H9 (cell line): ENCODE measurements at regions not wholly inside any gene's neighbourhood (a gene's known extent, or its start where the extent isn't known, plus 50 kb on each side); places are given as distances from the start of the nearest gene placed in this dataset.

Experiments used
- DNase-seq: peaks from one replicate; pipeline ENCODE4 v3.0.0-alpha.2; 2017
- H2AFZ ChIP-seq: one replicate; pipeline ENCODE4 v1.6.1; 2013; ENCODE audit warnings: mild to moderate bottlenecking, low read length, control low read depth, moderate library complexity
- H2AK5ac ChIP-seq: 2 replicates; pipeline ENCODE4 v1.6.1; 2013; ENCODE audit warnings: low read length, control low read depth, mixed read lengths; ENCODE audit not compliant: insufficient read length
- H2BK120ac ChIP-seq: one replicate; pipeline ENCODE4 v1.6.1; 2013; ENCODE audit warnings: low read depth, mild to moderate bottlenecking, low read length, control low read depth, inconsistent platforms; ENCODE audit not compliant: poor library complexity, severe bottlenecking
- H2BK12ac ChIP-seq: 2 replicates; pipeline ENCODE4 v1.6.1; 2013; ENCODE audit warnings: low read length, control low read depth, mixed read lengths, low read depth; ENCODE audit not compliant: insufficient read length
- H2BK15ac ChIP-seq: 2 replicates; pipeline ENCODE4 v1.6.1; 2013; ENCODE audit warnings: low read depth, low read length, control low read depth
- H2BK20ac ChIP-seq: one replicate; pipeline ENCODE4 v1.6.1; 2013; ENCODE audit warnings: low read depth, mild to moderate bottlenecking, low read length, control low read depth, inconsistent platforms; ENCODE audit not compliant: poor library complexity, severe bottlenecking
- H2BK5ac ChIP-seq: 2 replicates; pipeline ENCODE4 v1.6.1; 2013; ENCODE audit warnings: low read length, control low read depth, mixed read lengths; ENCODE audit not compliant: insufficient read length
- H3K14ac ChIP-seq: 2 replicates; pipeline ENCODE4 v1.6.1; 2013; ENCODE audit warnings: low read length, control low read depth; ENCODE audit not compliant: insufficient read depth
- H3K18ac ChIP-seq: 2 replicates; pipeline ENCODE4 v1.6.1; 2013; ENCODE audit warnings: low read depth, mild to moderate bottlenecking, mixed read lengths, low read length, control low read depth; ENCODE audit not compliant: insufficient read length
- H3K23ac ChIP-seq: 2 replicates; pipeline ENCODE4 v1.6.1; 2013; ENCODE audit warnings: low read length, control low read depth, mixed read lengths, low read depth; ENCODE audit not compliant: insufficient read length
- H3K23me2 ChIP-seq: 2 replicates; pipeline ENCODE4 v1.6.1; 2013; ENCODE audit warnings: low read depth, mild to moderate bottlenecking, mixed read lengths, low read length, control low read depth; ENCODE audit not compliant: insufficient read length, poor library complexity, severe bottlenecking
- H3K27ac ChIP-seq: 2 replicates; pipeline ENCODE4 v1.5.1; 2013; ENCODE audit warnings: low read length, control low read depth, mixed read lengths, low read depth; ENCODE audit not compliant: insufficient read length
- H3K27me3 ChIP-seq: 2 replicates; pipeline ENCODE4 v1.6.1; 2013; ENCODE audit warnings: low read length, control low read depth, inconsistent platforms; ENCODE audit not compliant: insufficient read depth
- H3K4ac ChIP-seq: 2 replicates; pipeline ENCODE4 v1.6.1; 2013; ENCODE audit warnings: low read depth, mild to moderate bottlenecking, control low read depth, inconsistent platforms, low read length, moderate library complexity
- H3K4me1 ChIP-seq: 2 replicates; pipeline ENCODE4 v1.6.1; 2013; ENCODE audit warnings: low read length, control low read depth, inconsistent platforms; ENCODE audit not compliant: insufficient read depth
- H3K4me2 ChIP-seq: 2 replicates; pipeline ENCODE4 v1.6.1; 2013; ENCODE audit warnings: low read length, control low read depth, mixed read lengths; ENCODE audit not compliant: insufficient read length, insufficient read depth
- H3K56ac ChIP-seq: 2 replicates; pipeline ENCODE4 v1.6.1; 2013; ENCODE audit warnings: low read depth, mild to moderate bottlenecking, mixed read lengths, low read length, control low read depth; ENCODE audit not compliant: insufficient read length
- H3K79me1 ChIP-seq: 2 replicates; pipeline ENCODE4 v1.6.1; 2013; ENCODE audit warnings: low read depth, mild to moderate bottlenecking, moderate library complexity, low read length, control low read depth, inconsistent platforms; ENCODE audit not compliant: insufficient read depth, poor library complexity, severe bottlenecking
- H3K79me2 ChIP-seq: 2 replicates; pipeline ENCODE4 v1.6.1; 2013; ENCODE audit warnings: low read length, control low read depth, inconsistent platforms; ENCODE audit not compliant: insufficient read depth
- H3K9ac ChIP-seq: 2 replicates; pipeline ENCODE4 v1.6.1; 2013; ENCODE audit warnings: low read length, control low read depth, mixed read lengths; ENCODE audit not compliant: insufficient read length; ENCODE audit errors: extremely low read depth
- H3K9me3 ChIP-seq: one replicate; pipeline ENCODE4 v1.6.1; 2013; ENCODE audit warnings: low read depth, low read length, inconsistent platforms; ENCODE audit not compliant: control insufficient read depth
- H3T11ph ChIP-seq: one replicate; pipeline ENCODE4 v1.6.1; 2013; ENCODE audit warnings: mild to moderate bottlenecking, low read length, control low read depth, inconsistent platforms
- H4K20me1 ChIP-seq: one replicate; pipeline ENCODE4 v1.6.1; 2013; ENCODE audit not compliant: control insufficient read depth, insufficient read length, insufficient read depth
- H4K5ac ChIP-seq: 2 replicates; pipeline ENCODE4 v1.6.1; 2013; ENCODE audit warnings: low read depth, mild to moderate bottlenecking, mixed read lengths, low read length, control low read depth; ENCODE audit not compliant: insufficient read length
- H4K8ac ChIP-seq: replicated peaks from 2 replicates; pipeline ENCODE4 v1.6.1; 2013; ENCODE audit warnings: low read length, control low read depth, mixed read lengths, low read depth; ENCODE audit not compliant: insufficient read length
- H4K91ac ChIP-seq: 2 replicates; pipeline ENCODE4 v1.6.1; 2013; ENCODE audit warnings: low read depth, mild to moderate bottlenecking, moderate library complexity, mixed read lengths, low read length, control low read depth; ENCODE audit not compliant: insufficient read length
- H3K27ac Mint-ChIP-seq, 3 experiments: 2 replicates in 2 of 3; 3 replicates in 1 of 3; pipeline ENCODE4 v1.8.0; 2020 to 2021; ENCODE audit warnings: mixed read lengths in 3 of 3, mild to moderate bottlenecking in 1 of 3, moderate library complexity in 1 of 3
- H3K27me3 Mint-ChIP-seq: 2 replicates; pipeline ENCODE4 v1.8.0; 2021; ENCODE audit warnings: low read depth, mild to moderate bottlenecking, moderate library complexity, mixed read lengths
- H3K36me3 Mint-ChIP-seq, 3 experiments: 2 replicates in 2 of 3; 3 replicates in 1 of 3; pipeline ENCODE4 v1.8.0; 2020 to 2021; ENCODE audit warnings: low read depth in 3 of 3, mixed read lengths in 3 of 3; ENCODE audit not compliant: insufficient read depth in 1 of 3
- H3K4me1 Mint-ChIP-seq, 2 experiments: 2 replicates each; pipeline ENCODE4 v1.8.0; 2020; ENCODE audit warnings: mixed read lengths in 2 of 2
- H3K4me3 Mint-ChIP-seq, 2 experiments: 2 replicates in 1 of 2; 3 replicates in 1 of 2; pipeline ENCODE4 v1.8.0; 2020 to 2021; ENCODE audit warnings: mild to moderate bottlenecking in 2 of 2, mixed read lengths in 2 of 2, moderate library complexity in 1 of 2
- H3K9me3 Mint-ChIP-seq, 2 experiments: 2 replicates in 1 of 2; 3 replicates in 1 of 2; pipeline ENCODE4 v1.8.0; 2020; ENCODE audit warnings: mild to moderate bottlenecking in 2 of 2, mixed read lengths in 2 of 2, moderate library complexity in 1 of 2
- CTCF ChIP-seq: fragments of 200-600 bp; sonication (generic); conservative IDR thresholded peaks from 3 replicates; pipeline ENCODE4 v1.8.0; 2021; ENCODE audit warnings: antibody characterized with exemption, mild to moderate bottlenecking
- WGBS: extraction: QIAGEN DNeasy Blood & Tissue Kit; methylation state at CpG from one replicate; pipeline ENCODE4 v1.1.7; 2013; ENCODE audit warnings: missing lambda C conversion rate, low lambda C conversion rate, mixed read lengths; ENCODE audit not compliant: insufficient read length; ENCODE audit errors: extremely low coverage; 5-methylcytosine and 5-hydroxymethylcytosine counted together

- Histone ChIP-seq H2AFZ (no peak overlapping the region), H2BK20ac (no peak overlapping the region), H2BK120ac (no peak overlapping the region), H3K56ac (no peak overlapping the region), H3K27ac (no peak overlapping the region), H3K9ac (no peak overlapping the region), H3K23me2 (no peaks in the 10 kb centered on the region), H4K5ac (no peak overlapping the region), H3K79me2 (no peaks in the 10 kb centered on the region), H3K4ac (no peak overlapping the region), H2BK5ac (no peak overlapping the region), H2BK12ac (no peak overlapping the region), H3K23ac (no peak overlapping the region), H3K4me2 (no peak overlapping the region), H4K91ac (no peak overlapping the region), H3K18ac (no peak overlapping the region), H3K79me1 (no peaks in the 10 kb centered on the region), H3K14ac (no peak overlapping the region), H3T11ph (no peak overlapping the region), H3K4me1 (0 out of 2 replicates have a peak, but pooled peaks cover 3% of the 10 kb centered on the region), H2AK5ac (no peak overlapping the region), H4K8ac (no peak overlapping the region), H4K20me1 (no peaks in the 10 kb centered on the region), H3K9me3 (no peaks in the 10 kb centered on the region), H3K27me3 (no peaks in the 10 kb centered on the region), H2BK15ac (no peak overlapping the region)
- H3K9me3 Mint-ChIP-seq: no peaks in the 10 kb centered on the region
- no peak for TF ChIP-seq CTCF
- H3K27me3 Mint-ChIP-seq: no peaks in the 10 kb centered on the region
- no peak overlapping the region for H3K27ac Mint-ChIP-seq
- DNase-seq: no peak
- peaks cover 3 to 4% of the 10 kb centered on the region in 2 experiments for H3K4me1 Mint-ChIP-seq
- no peaks in the 10 kb centered on the region for H3K36me3 Mint-ChIP-seq
- H3K4me3 Mint-ChIP-seq: no peak overlapping the region
- no CpG with 5 or more reads among the region's 1 CpG for whole genome bisulfite sequencing
These were observed 539.9 kb downstream of the DNAJB9 start for GRCh38 chr7:109109558-109109957.
